ENCODE measurements at regions not wholly inside any gene's neighbourhood (a gene's known extent, or its start where the extent isn't known, plus 50 kb on each side); places are given as distances from the start of the nearest gene placed in this dataset.
"Not testable (repeated sequence)": the region's sequence is repeated elsewhere in the genome, so short reads cannot be mapped to it uniquely, and the experiment has no call there.

DNA sequence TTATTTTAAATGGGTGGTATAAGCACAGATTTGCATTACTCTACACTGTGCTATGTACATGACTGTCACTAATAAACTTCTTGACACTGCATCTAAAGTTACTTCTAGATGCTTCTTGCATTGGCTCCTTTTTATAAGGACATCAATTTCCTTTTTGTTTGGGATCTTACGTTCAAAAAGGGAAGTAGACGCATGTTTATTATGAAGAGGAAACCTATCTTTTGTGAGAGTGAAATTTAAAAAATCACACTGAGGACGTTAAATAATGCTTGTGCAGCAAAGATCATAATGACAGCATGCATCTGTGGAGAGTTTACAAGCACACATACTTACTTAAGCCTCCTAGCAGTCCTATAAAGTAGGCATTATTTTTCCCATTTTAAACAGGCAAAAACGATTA lies 479.5 kb downstream of the CD83 start:
- no TSS peak for BruUV-seq (replicated peaks)
- no peak for DNase-seq (ENCODE audit: low read depth, low spot score)
- Histone ChIP-seq H3K27me3 (ENCODE audit: control insufficient read depth, insufficient read depth, low read length) (peaks cover under 1% of the 10 kb centered on the region; the same call in 1 of the 2 replicates), H3K27ac (ENCODE audit: low read length) (no peak overlapping the region), H3K4me3 (ENCODE audit: low read depth in 2 of 2, low read length in 2 of 2) (no peak overlapping the region), H3K36me3 (ENCODE audit: control insufficient read depth, insufficient read depth, low read length) (no peaks in the 10 kb centered on the region), H3K4me1 (ENCODE audit: control insufficient read depth, insufficient read depth, low read length) (no peaks in the 10 kb centered on the region), H3K9me3 (ENCODE audit: control insufficient read depth, insufficient read depth, low read depth, low read length) (no peaks in the 10 kb centered on the region)
- ATAC-seq: no peak
- TF ChIP-seq SIN3A (IDR thresholded peaks at IDR 0.05; ENCODE audit: borderline replicate concordance, insufficient read depth, low read depth, low read length): no peak
- TF ChIP-seq, protein P1, sequence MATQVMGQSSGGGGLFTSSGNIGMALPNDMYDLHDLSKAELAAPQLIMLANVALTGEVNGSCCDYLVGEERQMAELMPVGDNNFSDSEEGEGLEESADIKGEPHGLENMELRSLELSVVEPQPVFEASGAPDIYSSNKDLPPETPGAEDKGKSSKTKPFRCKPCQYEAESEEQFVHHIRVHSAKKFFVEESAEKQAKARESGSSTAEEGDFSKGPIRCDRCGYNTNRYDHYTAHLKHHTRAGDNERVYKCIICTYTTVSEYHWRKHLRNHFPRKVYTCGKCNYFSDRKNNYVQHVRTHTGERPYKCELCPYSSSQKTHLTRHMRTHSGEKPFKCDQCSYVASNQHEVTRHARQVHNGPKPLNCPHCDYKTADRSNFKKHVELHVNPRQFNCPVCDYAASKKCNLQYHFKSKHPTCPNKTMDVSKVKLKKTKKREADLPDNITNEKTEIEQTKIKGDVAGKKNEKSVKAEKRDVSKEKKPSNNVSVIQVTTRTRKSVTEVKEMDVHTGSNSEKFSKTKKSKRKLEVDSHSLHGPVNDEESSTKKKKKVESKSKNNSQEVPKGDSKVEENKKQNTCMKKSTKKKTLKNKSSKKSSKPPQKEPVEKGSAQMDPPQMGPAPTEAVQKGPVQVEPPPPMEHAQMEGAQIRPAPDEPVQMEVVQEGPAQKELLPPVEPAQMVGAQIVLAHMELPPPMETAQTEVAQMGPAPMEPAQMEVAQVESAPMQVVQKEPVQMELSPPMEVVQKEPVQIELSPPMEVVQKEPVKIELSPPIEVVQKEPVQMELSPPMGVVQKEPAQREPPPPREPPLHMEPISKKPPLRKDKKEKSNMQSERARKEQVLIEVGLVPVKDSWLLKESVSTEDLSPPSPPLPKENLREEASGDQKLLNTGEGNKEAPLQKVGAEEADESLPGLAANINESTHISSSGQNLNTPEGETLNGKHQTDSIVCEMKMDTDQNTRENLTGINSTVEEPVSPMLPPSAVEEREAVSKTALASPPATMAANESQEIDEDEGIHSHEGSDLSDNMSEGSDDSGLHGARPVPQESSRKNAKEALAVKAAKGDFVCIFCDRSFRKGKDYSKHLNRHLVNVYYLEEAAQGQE (IDR thresholded peaks at IDR 0.05; ENCODE audit: insufficient read depth in 1 of 2, low read depth in 2 of 2, low read length in 1 of 2): no peak
- TF ChIP-seq, protein P2, sequence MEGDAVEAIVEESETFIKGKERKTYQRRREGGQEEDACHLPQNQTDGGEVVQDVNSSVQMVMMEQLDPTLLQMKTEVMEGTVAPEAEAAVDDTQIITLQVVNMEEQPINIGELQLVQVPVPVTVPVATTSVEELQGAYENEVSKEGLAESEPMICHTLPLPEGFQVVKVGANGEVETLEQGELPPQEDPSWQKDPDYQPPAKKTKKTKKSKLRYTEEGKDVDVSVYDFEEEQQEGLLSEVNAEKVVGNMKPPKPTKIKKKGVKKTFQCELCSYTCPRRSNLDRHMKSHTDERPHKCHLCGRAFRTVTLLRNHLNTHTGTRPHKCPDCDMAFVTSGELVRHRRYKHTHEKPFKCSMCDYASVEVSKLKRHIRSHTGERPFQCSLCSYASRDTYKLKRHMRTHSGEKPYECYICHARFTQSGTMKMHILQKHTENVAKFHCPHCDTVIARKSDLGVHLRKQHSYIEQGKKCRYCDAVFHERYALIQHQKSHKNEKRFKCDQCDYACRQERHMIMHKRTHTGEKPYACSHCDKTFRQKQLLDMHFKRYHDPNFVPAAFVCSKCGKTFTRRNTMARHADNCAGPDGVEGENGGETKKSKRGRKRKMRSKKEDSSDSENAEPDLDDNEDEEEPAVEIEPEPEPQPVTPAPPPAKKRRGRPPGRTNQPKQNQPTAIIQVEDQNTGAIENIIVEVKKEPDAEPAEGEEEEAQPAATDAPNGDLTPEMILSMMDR (IDR thresholded peaks at IDR 0.05): no peak
- no peak for TF ChIP-seq TCF7L2 (IDR thresholded peaks at IDR 0.05; ENCODE audit: low read depth, low read length)
- TF ChIP-seq POLR2AphosphoS5 (IDR thresholded peaks at IDR 0.05; ENCODE audit: low read depth, low read length): no peak
- ChIA-PET CTCF (no interaction called here), POLR2A (no interaction called here)
- intact Hi-C loops (cut with micrococcal nuclease; ENCODE audit: unreplicated experiment): no loop called here
- in situ Hi-C loops (cut with HindIII; ENCODE audit: low pct_unique_long_range_greater_than_20kb, low sequenced_read_pairs): no loop called here

DNA sequence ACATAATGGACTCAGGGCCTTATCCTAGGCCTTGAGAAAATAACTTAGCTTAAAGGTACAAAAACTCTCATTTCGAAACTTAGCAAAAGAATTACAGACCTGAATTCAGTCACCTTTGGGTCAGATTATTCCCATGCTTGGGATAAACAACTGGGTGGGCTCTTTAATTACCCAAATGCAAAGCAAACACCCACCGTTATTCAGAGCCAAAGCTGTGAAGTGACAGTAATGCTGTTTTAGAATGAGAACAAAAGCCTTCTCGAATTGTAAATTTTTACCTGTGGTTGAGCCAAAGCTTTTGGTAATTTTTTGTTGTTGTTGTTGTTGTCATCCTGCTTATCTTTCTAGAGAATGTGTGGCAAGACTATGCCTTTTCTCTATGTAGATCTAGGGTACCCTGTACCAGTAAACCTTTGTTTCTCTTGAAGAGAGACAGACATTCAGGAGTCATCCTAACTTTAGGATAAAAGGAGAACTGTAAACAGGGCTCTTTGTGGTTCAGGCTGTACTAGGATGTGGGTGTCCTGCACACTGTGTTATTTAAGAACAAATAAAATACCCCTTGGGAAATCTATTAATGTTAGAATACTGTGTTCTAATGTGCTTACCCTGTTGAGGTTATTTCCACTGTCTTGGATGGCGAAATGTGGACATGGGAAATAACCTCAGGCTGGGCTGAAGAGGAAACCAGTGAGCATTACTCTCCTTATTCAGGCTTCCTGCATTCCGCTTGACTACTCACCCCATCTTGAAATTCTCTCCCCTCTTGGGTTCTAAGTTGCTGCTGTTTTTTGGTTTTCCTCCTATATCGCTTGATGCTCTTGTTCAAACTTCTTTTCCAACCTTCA lies 480.7 kb downstream of the CD83 start:
- intact Hi-C loops (cut with micrococcal nuclease; ENCODE audit: unreplicated experiment) (no loop called here), in situ Hi-C loops (cut with HindIII; ENCODE audit: low pct_unique_long_range_greater_than_20kb, low sequenced_read_pairs) (no loop called here)
- Histone ChIP-seq H3K27me3 (ENCODE audit: control insufficient read depth, insufficient read depth, low read length) (peaks cover 3% of the 10 kb centered on the region; the same call in 1 of the 2 replicates), H3K4me1 (ENCODE audit: control insufficient read depth, insufficient read depth, low read length) (no peaks in the 10 kb centered on the region), H3K36me3 (ENCODE audit: control insufficient read depth, insufficient read depth, low read length) (no peaks in the 10 kb centered on the region), H3K9me3 (ENCODE audit: control insufficient read depth, insufficient read depth, low read depth, low read length) (no peaks in the 10 kb centered on the region), H3K4me3 (ENCODE audit: low read depth in 2 of 2, low read length in 2 of 2) (no peak overlapping the region), H3K27ac (ENCODE audit: low read length) (no peak overlapping the region)
- CTCF ChIA-PET: no interaction called here
- no peak for TF ChIP-seq POLR2AphosphoS5 (IDR thresholded peaks at IDR 0.05; ENCODE audit: low read depth, low read length)
- TF ChIP-seq, protein P2 (IDR thresholded peaks at IDR 0.05): no peak
- TF ChIP-seq, protein P1 (IDR thresholded peaks at IDR 0.05; ENCODE audit: insufficient read depth in 1 of 2, low read depth in 2 of 2, low read length in 1 of 2): no peak
- BruUV-seq (replicated peaks): no TSS peak
- DNase-seq (ENCODE audit: low read depth, low spot score) (no peak), ATAC-seq (no peak)
- POLR2A ChIA-PET: no interaction called here

DNA sequence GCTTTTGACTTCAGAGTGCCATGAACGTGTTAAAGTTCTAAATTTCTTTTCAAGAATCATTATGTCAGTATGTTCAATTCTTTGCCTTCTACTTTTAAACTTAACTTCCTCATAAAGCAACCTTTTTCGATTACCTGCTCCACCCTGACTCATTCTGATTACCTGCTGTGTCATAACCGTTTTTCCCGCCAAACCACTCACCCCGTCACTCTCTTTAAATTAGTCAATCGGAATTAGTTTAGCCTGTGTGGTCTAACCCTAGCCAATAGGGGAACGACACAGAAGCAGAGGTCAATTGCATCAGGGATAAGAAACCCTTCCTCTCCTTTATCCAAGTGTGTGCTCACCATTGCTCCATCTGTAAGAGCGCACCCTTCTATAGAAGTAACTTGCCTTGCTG lies 482.7 kb downstream of the CD83 start:
- DNase-seq (ENCODE audit: low read depth, low spot score); H3K9me3 ChIP-seq (ENCODE audit: control insufficient read depth, insufficient read depth, low read depth, low read length); BruUV-seq (replicated peaks); intact Hi-C loops (cut with micrococcal nuclease; ENCODE audit: unreplicated experiment); H3K36me3 ChIP-seq (ENCODE audit: control insufficient read depth, insufficient read depth, low read length); in situ Hi-C loops (cut with HindIII; ENCODE audit: low pct_unique_long_range_greater_than_20kb, low sequenced_read_pairs); POLR2A ChIA-PET; ATAC-seq; H3K27ac ChIP-seq (ENCODE audit: low read length); H3K4me3 ChIP-seq (ENCODE audit: low read depth in 2 of 2, low read length in 2 of 2); H3K4me1 ChIP-seq (ENCODE audit: control insufficient read depth, insufficient read depth, low read length); H3K27me3 ChIP-seq (ENCODE audit: control insufficient read depth, insufficient read depth, low read length); CTCF ChIA-PET: not testable (repeated sequence)
